OCI-LY3 (cell line): ENCODE measurements at regions not wholly inside any gene's neighbourhood (a gene's known extent, or its start where the extent isn't known, plus 50 kb on each side); places are given as distances from the start of the nearest gene placed in this dataset.

Experiments used
- EZH2phosphoT487 ChIP-seq: fragments of 200-600 bp; shearing (Covaris generic); IDR thresholded peaks from 2 replicates; pipeline ENCODE4 v1.6.1; 2018; ENCODE audit warnings: antibody characterized with exemption, mixed run types, low read depth
- TF ChIP-seq, protein P1 (sequence below): fragments of 200-600, 300-600 bp; sonication (generic); IDR thresholded peaks from 2 replicates; pipeline ENCODE4 v1.5.1; 2014; ENCODE audit warnings: antibody characterized with exemption, low read length, low read depth

DNA sequence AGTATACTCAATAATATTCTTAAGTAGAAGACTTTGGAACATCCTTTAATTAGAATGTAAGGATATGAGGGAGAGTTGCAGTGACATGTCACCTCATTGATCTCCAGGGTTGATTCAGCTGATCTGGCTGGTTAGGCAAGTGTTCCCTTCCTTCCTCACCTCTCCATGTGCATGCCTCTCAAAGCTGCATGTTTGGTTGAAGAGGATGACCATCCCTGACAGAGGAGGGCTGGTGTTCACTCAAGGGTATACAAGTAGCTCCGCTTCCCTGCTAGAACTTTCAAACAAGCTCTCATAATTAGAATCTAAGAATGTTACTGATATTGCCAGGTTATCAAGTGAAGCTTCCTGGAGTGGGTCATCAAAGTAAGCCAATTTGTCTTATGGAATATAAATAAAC, 341.1 kb upstream of the FLRT2 start:
- TF ChIP-seq, protein P1, sequence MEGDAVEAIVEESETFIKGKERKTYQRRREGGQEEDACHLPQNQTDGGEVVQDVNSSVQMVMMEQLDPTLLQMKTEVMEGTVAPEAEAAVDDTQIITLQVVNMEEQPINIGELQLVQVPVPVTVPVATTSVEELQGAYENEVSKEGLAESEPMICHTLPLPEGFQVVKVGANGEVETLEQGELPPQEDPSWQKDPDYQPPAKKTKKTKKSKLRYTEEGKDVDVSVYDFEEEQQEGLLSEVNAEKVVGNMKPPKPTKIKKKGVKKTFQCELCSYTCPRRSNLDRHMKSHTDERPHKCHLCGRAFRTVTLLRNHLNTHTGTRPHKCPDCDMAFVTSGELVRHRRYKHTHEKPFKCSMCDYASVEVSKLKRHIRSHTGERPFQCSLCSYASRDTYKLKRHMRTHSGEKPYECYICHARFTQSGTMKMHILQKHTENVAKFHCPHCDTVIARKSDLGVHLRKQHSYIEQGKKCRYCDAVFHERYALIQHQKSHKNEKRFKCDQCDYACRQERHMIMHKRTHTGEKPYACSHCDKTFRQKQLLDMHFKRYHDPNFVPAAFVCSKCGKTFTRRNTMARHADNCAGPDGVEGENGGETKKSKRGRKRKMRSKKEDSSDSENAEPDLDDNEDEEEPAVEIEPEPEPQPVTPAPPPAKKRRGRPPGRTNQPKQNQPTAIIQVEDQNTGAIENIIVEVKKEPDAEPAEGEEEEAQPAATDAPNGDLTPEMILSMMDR: no peak
- TF ChIP-seq EZH2phosphoT487: no peak
